Trophoblast cell (in vitro differentiated cells and primary cell): ENCODE measurements at regions not wholly inside any gene's neighbourhood (a gene's known extent, or its start where the extent isn't known, plus 50 kb on each side); places are given as distances from the start of the nearest gene placed in this dataset.

Experiments used
- DNase-seq, 2 donors: peaks; one replicate each; pipeline ENCODE4 v3.0.0-alpha.2; 2016
- H2AFZ ChIP-seq: 2 replicates; pipeline ENCODE4 v1.6.1; 2013; ENCODE audit warnings: low read length, moderate library complexity, mild to moderate bottlenecking; ENCODE audit not compliant: insufficient read depth, poor library complexity
- H2AK5ac ChIP-seq: 2 replicates; pipeline ENCODE4 v1.6.1; 2013; ENCODE audit warnings: mild to moderate bottlenecking, low read length
- H2BK120ac ChIP-seq: 2 replicates; pipeline ENCODE4 v1.6.1; 2013; ENCODE audit warnings: low read length, mild to moderate bottlenecking, moderate library complexity; ENCODE audit not compliant: insufficient read depth, poor library complexity
- H2BK12ac ChIP-seq: 2 replicates; pipeline ENCODE4 v1.6.1; 2013; ENCODE audit warnings: mild to moderate bottlenecking, low read length, moderate library complexity
- H2BK5ac ChIP-seq: 2 replicates; pipeline ENCODE4 v1.6.1; 2013; ENCODE audit warnings: low read length, low read depth, moderate library complexity, mild to moderate bottlenecking; ENCODE audit not compliant: poor library complexity
- H3K14ac ChIP-seq: 2 replicates; pipeline ENCODE4 v1.6.1; 2013; ENCODE audit warnings: mild to moderate bottlenecking, low read length
- H3K18ac ChIP-seq: 2 replicates; pipeline ENCODE4 v1.6.1; 2013; ENCODE audit warnings: mild to moderate bottlenecking, low read length
- H3K23ac ChIP-seq: 2 replicates; pipeline ENCODE4 v1.6.1; 2013; ENCODE audit warnings: low read length
- H3K27ac ChIP-seq: 2 replicates; pipeline ENCODE4 v1.5.1; 2013; ENCODE audit warnings: low read depth, mild to moderate bottlenecking, inconsistent platforms, low read length, moderate library complexity
- H3K27me3 ChIP-seq: 2 replicates; pipeline ENCODE4 v1.6.1; 2013; ENCODE audit warnings: inconsistent platforms, mild to moderate bottlenecking, low read length, moderate library complexity; ENCODE audit not compliant: insufficient read depth
- H3K36me3 ChIP-seq, 2 experiments: 1 replicate in 1 of 2; 2 replicates in 1 of 2; pipeline ENCODE4 v1.6.1; 2013; ENCODE audit warnings: low read length in 2 of 2, mild to moderate bottlenecking in 2 of 2, moderate library complexity in 1 of 2; ENCODE audit not compliant: insufficient read depth in 2 of 2, control insufficient read depth in 1 of 2
- H3K4ac ChIP-seq: 2 replicates; pipeline ENCODE4 v1.6.1; 2013; ENCODE audit warnings: low read depth, mild to moderate bottlenecking, low read length, moderate library complexity
- H3K4me1 ChIP-seq, 2 experiments: 1 replicate in 1 of 2; 2 replicates in 1 of 2; pipeline ENCODE4 v1.6.1; 2013; ENCODE audit warnings: low read length in 2 of 2, mild to moderate bottlenecking in 2 of 2, moderate library complexity in 1 of 2; ENCODE audit not compliant: insufficient read depth in 2 of 2, control insufficient read depth in 1 of 2
- H3K4me2 ChIP-seq: 2 replicates; pipeline ENCODE4 v1.6.1; 2013; ENCODE audit warnings: inconsistent platforms, mild to moderate bottlenecking, low read length, moderate library complexity
- H3K4me3 ChIP-seq: 2 replicates; pipeline ENCODE4 v1.5.1; 2013; ENCODE audit warnings: mild to moderate bottlenecking, low read depth, low read length, inconsistent platforms
- H3K79me1 ChIP-seq: one replicate; pipeline ENCODE4 v1.6.1; 2013; ENCODE audit warnings: low read length
- H3K79me2 ChIP-seq: 2 replicates; pipeline ENCODE4 v1.6.1; 2013; ENCODE audit warnings: low read length, mild to moderate bottlenecking; ENCODE audit not compliant: control insufficient read depth, insufficient read depth, poor library complexity
- H3K9ac ChIP-seq: 2 replicates; pipeline ENCODE4 v1.6.1; 2013; ENCODE audit warnings: mild to moderate bottlenecking, low read length
- H3K9me3 ChIP-seq: 2 replicates; pipeline ENCODE4 v1.6.1; 2013; ENCODE audit warnings: low read depth, mild to moderate bottlenecking, control low read depth, inconsistent platforms, low read length; ENCODE audit not compliant: insufficient read depth
- H4K12ac ChIP-seq: 2 replicates; pipeline ENCODE4 v1.6.1; 2013; ENCODE audit warnings: low read depth, mild to moderate bottlenecking, low read length, moderate library complexity
- H4K8ac ChIP-seq: 2 replicates; pipeline ENCODE4 v1.6.1; 2013; ENCODE audit warnings: low read depth, mild to moderate bottlenecking, low read length, moderate library complexity
- H4K91ac ChIP-seq: one replicate; pipeline ENCODE4 v1.6.1; 2013; ENCODE audit warnings: low read depth, mild to moderate bottlenecking, low read length, moderate library complexity
- WGBS: extraction: QIAGEN DNeasy Blood & Tissue Kit; methylation state at CpG from one replicate; pipeline ENCODE4 v1.1.7; 2013; ENCODE audit warnings: missing lambda C conversion rate; ENCODE audit not compliant: insufficient read length, insufficient coverage; ENCODE audit errors: extremely low coverage; 5-methylcytosine and 5-hydroxymethylcytosine counted together

DNA sequence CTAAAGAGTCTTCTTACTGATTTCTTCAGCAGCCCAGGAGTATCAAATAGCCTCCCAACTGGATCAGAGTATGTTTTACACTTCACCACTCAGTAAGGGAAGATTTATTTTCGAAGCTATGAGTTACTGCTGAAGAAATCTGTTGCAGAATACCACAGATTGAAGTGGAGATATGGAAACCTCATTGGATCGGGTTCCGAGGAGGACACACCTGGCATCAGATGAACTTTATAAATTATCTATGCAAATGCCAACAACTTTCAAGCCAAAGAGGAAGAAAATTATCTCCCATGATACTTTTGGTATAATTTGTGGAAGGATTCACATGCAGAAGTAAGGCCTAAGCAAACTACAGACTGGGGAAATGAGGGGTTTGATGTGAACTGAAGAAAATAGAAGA, 515.9 kb upstream of the NDST4 start:
- no peak overlapping the region for H4K91ac ChIP-seq
- no CpG with 5 or more reads among the region's 3 CpGs for WGBS
- H3K36me3 ChIP-seq, result no peaks in the 10 kb centered on the region

DNA sequence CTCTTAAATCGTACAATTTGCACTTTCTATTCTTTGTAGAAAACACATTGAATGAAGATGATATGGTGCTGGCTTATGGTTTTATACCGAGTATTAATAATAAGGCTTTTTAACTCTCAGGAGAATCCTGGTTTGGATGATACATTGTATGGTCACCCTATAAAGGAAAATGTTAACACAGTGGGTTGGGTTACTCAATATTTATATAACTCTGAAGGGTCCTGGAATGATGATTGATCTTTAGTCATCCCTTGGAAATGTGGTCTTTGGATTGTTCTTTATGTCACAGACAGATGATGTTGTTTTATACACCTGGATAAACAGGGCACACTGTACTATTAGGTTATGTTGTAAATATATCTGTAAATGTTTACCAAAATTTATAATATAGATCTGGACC, 496.2 kb upstream of the NDST4 start:
- no peak overlapping the region for H4K91ac ChIP-seq
- H2BK5ac ChIP-seq, result no peak overlapping the region
- no peak overlapping the region for H2AFZ ChIP-seq
- DNase-seq, result no peak
- H4K12ac ChIP-seq, result no peak overlapping the region
- no peak overlapping the region for H3K27ac ChIP-seq
- no CpG with 5 or more reads among the region's 2 CpGs for WGBS
- no peak overlapping the region for H3K23ac ChIP-seq
- H3K27me3 ChIP-seq, result no peaks in the 10 kb centered on the region
- no peak overlapping the region for H2BK120ac ChIP-seq
- no peak overlapping the region for H3K4me2 ChIP-seq
- no peaks in the 10 kb centered on the region for H3K79me2 ChIP-seq
- no peaks in the 10 kb centered on the region for H3K36me3 ChIP-seq
- H3K4ac ChIP-seq, result no peak overlapping the region
- H3K14ac ChIP-seq, result no peak overlapping the region
- H3K9me3 ChIP-seq, result no peaks in the 10 kb centered on the region
- no peaks in the 10 kb centered on the region for H3K79me1 ChIP-seq
- no peak overlapping the region for H2BK12ac ChIP-seq
- H3K4me1 ChIP-seq, result no peaks in the 10 kb centered on the region
- no peak overlapping the region for H2AK5ac ChIP-seq
- H3K4me3 ChIP-seq, result no peak overlapping the region
- H4K8ac ChIP-seq, result no peak overlapping the region
- no peak overlapping the region for H3K9ac ChIP-seq
- no peak overlapping the region for H3K18ac ChIP-seq

More for the DNA sequence above, 515.9 kb upstream of the NDST4 start:
- no peaks in the 10 kb centered on the region for H3K27me3 ChIP-seq
- H4K12ac ChIP-seq, result no peak overlapping the region
- H2BK12ac ChIP-seq, result no peak overlapping the region
- no peak overlapping the region for H2BK5ac ChIP-seq
- H3K79me2 ChIP-seq, result no peaks in the 10 kb centered on the region
- no peaks in the 10 kb centered on the region for H3K79me1 ChIP-seq
- peaks cover 2% of the 10 kb centered on the region for H3K9me3 ChIP-seq
- no peak overlapping the region for H3K18ac ChIP-seq
- no peak overlapping the region for H2BK120ac ChIP-seq
- H3K23ac ChIP-seq, result no peak overlapping the region
- H3K27ac ChIP-seq, result no peak overlapping the region
- H3K4me2 ChIP-seq, result no peak overlapping the region
- H4K8ac ChIP-seq, result no peak overlapping the region
- H3K4me3 ChIP-seq, result no peak overlapping the region
- H2AK5ac ChIP-seq, result no peak overlapping the region
- no peak for DNase-seq
- no peak overlapping the region for H2AFZ ChIP-seq
- H3K14ac ChIP-seq, result no peak overlapping the region
- H3K4me1 ChIP-seq, result no peaks in the 10 kb centered on the region
- no peak overlapping the region for H3K9ac ChIP-seq
- H3K4ac ChIP-seq, result no peak overlapping the region

- Histone ChIP-seq H3K4me1 (no peaks in the 10 kb centered on the region), H3K79me2 (no peaks in the 10 kb centered on the region), H3K9ac (no peak overlapping the region), H2BK12ac (no peak overlapping the region), H3K9me3 (no peaks in the 10 kb centered on the region), H3K36me3 (no peaks in the 10 kb centered on the region), H3K18ac (no peak overlapping the region), H3K27ac (no peak overlapping the region), H2BK5ac (no peak overlapping the region), H4K8ac (no peak overlapping the region), H2AK5ac (no peak overlapping the region), H4K12ac (no peak overlapping the region), H3K14ac (no peak overlapping the region), H2AFZ (no peak overlapping the region), H2BK120ac (no peak overlapping the region), H3K4ac (no peak overlapping the region), H3K27me3 (no peaks in the 10 kb centered on the region), H4K91ac (no peak overlapping the region), H3K79me1 (no peaks in the 10 kb centered on the region), H3K4me3 (no peak overlapping the region), H3K23ac (no peak overlapping the region), H3K4me2 (no peak overlapping the region)
- no peak for DNase-seq
- no CpG with 5 or more reads among the region's 3 CpGs for WGBS
These were observed 493.9 kb upstream of the NDST4 start for GRCh38 chr4:115607311-115607710.

DNA sequence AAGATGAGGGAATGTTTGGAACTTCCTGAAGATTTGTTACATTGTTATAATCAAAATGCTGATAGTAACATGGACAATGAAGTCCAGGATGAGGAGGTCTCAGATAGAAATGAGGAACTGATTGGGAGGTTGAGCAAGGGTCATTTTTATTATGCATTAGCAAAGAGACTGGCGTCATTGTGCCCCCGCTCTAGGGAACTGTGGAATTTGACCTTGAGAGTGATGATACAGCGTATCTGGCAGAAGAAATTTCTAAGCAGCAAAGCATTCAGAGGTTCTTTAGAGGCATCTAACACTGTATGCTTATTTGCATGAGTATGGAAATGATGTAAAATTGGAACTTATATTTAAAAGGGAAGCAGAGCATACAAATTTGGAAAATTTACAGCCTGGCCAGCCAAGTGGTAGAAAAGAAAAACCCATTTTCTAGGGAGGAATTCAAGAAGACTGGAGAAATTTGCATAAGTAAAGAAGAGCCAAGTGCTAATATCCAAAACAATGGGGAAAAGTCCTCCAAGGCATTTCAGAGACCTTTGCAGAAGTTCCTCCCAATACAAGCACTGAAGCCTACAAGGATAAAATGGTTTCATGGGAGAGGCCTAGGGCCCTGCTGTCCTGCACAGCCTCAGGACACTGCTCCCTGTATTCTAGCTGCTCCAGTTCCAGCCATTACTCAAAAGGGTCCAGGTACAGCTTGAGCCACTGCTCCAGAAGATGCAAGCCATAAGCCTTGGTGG, 483.0 kb upstream of the NDST4 start:
- no peak overlapping the region for H3K14ac ChIP-seq
- H3K4me3 ChIP-seq, result no peak overlapping the region
- WGBS, result no CpG with 5 or more reads among the region's 3 CpGs
- no peak overlapping the region for H2BK120ac ChIP-seq
- no peak overlapping the region for H3K4ac ChIP-seq
- no peak overlapping the region for H3K27ac ChIP-seq
- H3K4me2 ChIP-seq, result no peak overlapping the region
- H3K9ac ChIP-seq, result no peak overlapping the region
- no peak overlapping the region for H2AK5ac ChIP-seq
- no peak overlapping the region for H2AFZ ChIP-seq
- no peak overlapping the region for H2BK12ac ChIP-seq
- H3K18ac ChIP-seq, result no peak overlapping the region
- H3K79me2 ChIP-seq, result no peaks in the 10 kb centered on the region
- no peaks in the 10 kb centered on the region for H3K36me3 ChIP-seq
- H4K8ac ChIP-seq, result no peak overlapping the region
- H3K4me1 ChIP-seq, result no peaks in the 10 kb centered on the region
- no peak overlapping the region for H4K91ac ChIP-seq
- DNase-seq, result no peak
- H3K27me3 ChIP-seq, result no peaks in the 10 kb centered on the region
- no peak overlapping the region for H3K23ac ChIP-seq
- no peak overlapping the region for H4K12ac ChIP-seq
- H3K79me1 ChIP-seq, result no peaks in the 10 kb centered on the region
- H3K9me3 ChIP-seq, result no peaks in the 10 kb centered on the region
- no peak overlapping the region for H2BK5ac ChIP-seq
